Endothelial cell of umbilical vein (primary cell): ENCODE measurements at regions not wholly inside any gene's neighbourhood (a gene's known extent, or its start where the extent isn't known, plus 50 kb on each side); places are given as distances from the start of the nearest gene placed in this dataset.

Experiments
- BruUV-seq: library from RNA; stranded (reverse); fragments of 400-500 nt; replicated peaks from 2 replicates; lab custom pipeline; 2021; lab: Mats Ljungman, UMichigan
- CTCF ChIA-PET: fragments of 300-600, 350-600 bp; sonication (Branson Sonifier 250); formaldehyde crosslinking; loops from one replicate; lab custom pipeline; 2021; ENCODE audit warnings: antibody characterized with exemption, inconsistent platforms; lab: Charles Lee
- POLR2A ChIA-PET: fragments of 300-600, 350-600 bp; sonication (Branson Sonifier 250); formaldehyde crosslinking; loops from one replicate; lab custom pipeline; 2021; ENCODE audit warnings: antibody characterized with exemption, inconsistent platforms; lab: Charles Lee
- DNase-seq: peaks from one replicate; pipeline ENCODE4 v3.0.0-alpha.2; 2011; ENCODE audit warnings: low read depth, low spot score
- FAIRE-seq: peaks from 2 replicates; lab custom pipeline; 2011; peaks lifted over from hg19 to GRCh38; lab: Jason Lieb, UNC
- H2AFZ ChIP-seq: 2 replicates; pipeline ENCODE4 v1.6.0; 2012; ENCODE audit warnings: low read depth, low read length, control low read depth, inconsistent platforms
- H3K27ac ChIP-seq: 2 replicates; pipeline ENCODE4 v1.5.1; 2011; ENCODE audit warnings: low read depth, mild to moderate bottlenecking, control low read depth, low read length, moderate library complexity; ENCODE audit not compliant: insufficient read depth
- H3K27me3 ChIP-seq, 2 experiments: 2 replicates each; pipeline versions ENCODE4 v1.6.0 to v1.6.1; 2011; ENCODE audit warnings: low read length in 2 of 2, mixed read lengths in 1 of 2; ENCODE audit not compliant: control insufficient read depth in 2 of 2, insufficient read depth in 2 of 2
- H3K36me3 ChIP-seq, 2 experiments: 2 replicates in 1 of 2; 3 replicates in 1 of 2; pipeline ENCODE4 v1.5.1; 2011; ENCODE audit warnings: low read length in 2 of 2, mild to moderate bottlenecking in 1 of 2, moderate library complexity in 1 of 2; ENCODE audit not compliant: control insufficient read depth in 2 of 2, insufficient read depth in 2 of 2; ENCODE audit errors: extremely low read depth in 1 of 2
- H3K4me1 ChIP-seq: 3 replicates; pipeline ENCODE4 v1.5.1; 2011; ENCODE audit warnings: mild to moderate bottlenecking, low read length; ENCODE audit not compliant: control insufficient read depth, insufficient read depth; ENCODE audit errors: extremely low read depth
- H3K4me2 ChIP-seq: 2 replicates; pipeline ENCODE4 v1.6.1; 2011; ENCODE audit warnings: low read length, control low read depth, mixed read lengths; ENCODE audit not compliant: insufficient read depth
- H3K4me3 ChIP-seq, 3 experiments: fragments of 200-600 bp in 1 of 3; sonication (generic), shearing (Covaris generic) in 1 of 3; replicated peaks in 1 of 3; 2 replicates each; pipeline ENCODE4 v1.5.1; 2011 to 2016; ENCODE audit warnings: control low read depth in 3 of 3, low read length in 3 of 3, mild to moderate bottlenecking in 2 of 3, inconsistent platforms in 1 of 3, low read depth in 1 of 3, moderate library complexity in 1 of 3; ENCODE audit not compliant: insufficient read depth in 1 of 3
- H3K79me2 ChIP-seq: 2 replicates; pipeline ENCODE4 v1.6.0; 2012; ENCODE audit warnings: low read length, inconsistent platforms; ENCODE audit not compliant: control insufficient read depth, insufficient read depth
- H3K9ac ChIP-seq: replicated peaks from 2 replicates; pipeline ENCODE3; 2011; ENCODE audit warnings: low read length, control low read depth; ENCODE audit not compliant: insufficient read depth; ENCODE audit errors: extremely low read depth
- H3K9me1 ChIP-seq: replicated peaks from 3 replicates; pipeline ENCODE4 v1.6.0; 2011; ENCODE audit warnings: mild to moderate bottlenecking, low read length; ENCODE audit not compliant: control insufficient read depth, insufficient read depth; ENCODE audit errors: extremely low read depth
- H3K9me3 ChIP-seq: replicated peaks from 2 replicates; pipeline ENCODE4 v1.5.1; 2012; ENCODE audit warnings: low read length, inconsistent platforms; ENCODE audit not compliant: control insufficient read depth, insufficient read depth
- H4K20me1 ChIP-seq: replicated peaks from 2 replicates; pipeline ENCODE3; 2011; ENCODE audit warnings: mild to moderate bottlenecking, low read length; ENCODE audit not compliant: control insufficient read depth, insufficient read depth; ENCODE audit errors: extremely low read depth
- CTCF ChIP-seq, 2 donors: IDR thresholded peaks; 1 replicate in 1 of 2; 2 replicates in 1 of 2; pipeline ENCODE4 v1.5.1; 2011; ENCODE audit warnings: low read length in 2 of 2, mild to moderate bottlenecking in 2 of 2, moderate library complexity in 2 of 2, control low read depth in 1 of 2, inconsistent platforms in 1 of 2, low read depth in 1 of 2; ENCODE audit not compliant: insufficient read depth in 1 of 2; ENCODE audit errors: extremely low read depth in 1 of 2
- EZH2 ChIP-seq: IDR thresholded peaks from 2 replicates; pipeline ENCODE4 v1.6.1; 2012; ENCODE audit warnings: borderline replicate concordance, low read depth, mild to moderate bottlenecking, moderate library complexity, low read length, inconsistent platforms; ENCODE audit not compliant: severe bottlenecking
- FOS ChIP-seq: IDR thresholded peaks from 2 replicates; pipeline ENCODE4 v1.6.1; 2011; ENCODE audit warnings: mild to moderate bottlenecking, low read length, moderate library complexity, borderline replicate concordance; ENCODE audit not compliant: insufficient read depth
- GATA2 ChIP-seq: IDR thresholded peaks from 2 replicates; pipeline ENCODE4 v1.7.0; 2011; ENCODE audit warnings: low read depth, mild to moderate bottlenecking, moderate library complexity, mixed read lengths, low read length; ENCODE audit not compliant: insufficient read length, insufficient read depth
- JUN ChIP-seq: IDR thresholded peaks from 2 replicates; pipeline ENCODE4 v1.6.1; 2011; ENCODE audit warnings: borderline replicate concordance, low read depth; ENCODE audit not compliant: insufficient read length, insufficient read depth
- MAX ChIP-seq: IDR thresholded peaks from 2 replicates; pipeline ENCODE4 v1.6.1; 2011; ENCODE audit not compliant: insufficient read depth, insufficient read length
- MYC ChIP-seq: IDR thresholded peaks from one replicate; pipeline ENCODE4 v1.6.1; 2011; ENCODE audit warnings: mild to moderate bottlenecking, low read depth, low read length
- POLR2A ChIP-seq: IDR thresholded peaks from 2 replicates; pipeline ENCODE4 v1.6.1; 2012; ENCODE audit warnings: low read depth, mild to moderate bottlenecking, control low read depth, low read length
- POLR2AphosphoS5 ChIP-seq: IDR thresholded peaks from 2 replicates; pipeline ENCODE4 v1.6.1; 2012; ENCODE audit warnings: low read depth, mild to moderate bottlenecking, control low read depth, low read length, moderate library complexity; ENCODE audit not compliant: insufficient read depth
- dilution Hi-C: fragments of 300-500 bp; cut with MboI; formaldehyde crosslinking; loops from one replicate; pipeline ENCODE4 v1.15.0; 2019; ENCODE audit warnings: low sequenced_read_pairs; ENCODE audit not compliant: extremely low pct_ligation_motif_present
- intact Hi-C: fragments of 100-400 bp; cut with micrococcal nuclease; formaldehyde crosslinking; loops from one replicate; pipeline ENCODE4 v1.10.0; 2022

- H3K36me3 ChIP-seq, result no peaks in the 10 kb centered on the region
- intact Hi-C loops (no loop called here), dilution Hi-C loops (no loop called here)
- H3K4me1 ChIP-seq, result no peaks in the 10 kb centered on the region
- no peak overlapping the region for H3K4me2 ChIP-seq
- FAIRE-seq (no peak), DNase-seq (no peak)
- no peaks in the 10 kb centered on the region for H4K20me1 ChIP-seq
- H3K9ac ChIP-seq, result no peak overlapping the region
- no peak overlapping the region for H3K27ac ChIP-seq
- BruUV-seq, result no TSS peak
- no peak for TF ChIP-seq MAX
- TF ChIP-seq GATA2, result no peak
- no peak for TF ChIP-seq MYC
- TF ChIP-seq EZH2, result no peak
- no peak for TF ChIP-seq JUN
- TF ChIP-seq FOS, result no peak
- no peak for TF ChIP-seq POLR2A
- no peak for TF ChIP-seq CTCF (IDR thresholded peaks at IDR 0.05; ENCODE audit: extremely low read depth in 1 of 2, insufficient read depth in 1 of 2, low read depth in 1 of 2, low read length in 2 of 2)
- TF ChIP-seq POLR2AphosphoS5, result no peak
- H3K79me2 ChIP-seq, result no peaks in the 10 kb centered on the region
- no peaks in the 10 kb centered on the region for H3K27me3 ChIP-seq
- H2AFZ ChIP-seq, result no peak overlapping the region
- no peaks in the 10 kb centered on the region for H3K9me3 ChIP-seq
- POLR2A ChIA-PET, result no interaction called here
- H3K4me3 ChIP-seq, result no peak overlapping the region
- CTCF ChIA-PET, result no interaction called here
- no peaks in the 10 kb centered on the region for H3K9me1 ChIP-seq
These were observed 564.7 kb upstream of the COBL start for GRCh38 chr7:51881309-51881708.
